Neural progenitor cell (in vitro differentiated cells): ENCODE measurements at regions not wholly inside any gene's neighbourhood (a gene's known extent, or its start where the extent isn't known, plus 50 kb on each side); places are given as distances from the start of the nearest gene placed in this dataset.

ENCODE experiments used
- DNase-seq: peaks from one replicate; pipeline ENCODE4 v3.0.0-alpha.2; 2016; ENCODE audit warnings: low spot score
- H2AFZ ChIP-seq: fragments of 200-600 bp; sonication (generic); replicated peaks from 2 replicates; pipeline ENCODE4 v1.6.1; 2016; ENCODE audit warnings: antibody characterized with exemption
- H3F3A ChIP-seq: fragments of 200-600 bp; sonication (generic); 2 replicates; pipeline ENCODE4 v1.6.1; 2016; ENCODE audit warnings: antibody characterized with exemption, low read depth
- H3K27ac ChIP-seq: fragments of 200-600 bp; sonication (generic); 2 replicates; pipeline ENCODE4 v1.5.1; 2016; ENCODE audit warnings: mild to moderate bottlenecking
- H3K27me3 ChIP-seq: fragments of 200-600 bp; sonication (generic); 2 replicates; pipeline ENCODE4 v1.6.1; 2016; ENCODE audit warnings: mild to moderate bottlenecking, moderate library complexity
- H3K36me3 ChIP-seq: fragments of 200-600 bp; sonication (generic); 2 replicates; pipeline ENCODE4 v1.5.1; 2016
- H3K4me1 ChIP-seq: fragments of 200-600 bp; sonication (generic); 2 replicates; pipeline ENCODE4 v1.6.1; 2016; ENCODE audit warnings: mixed run types
- H3K4me2 ChIP-seq: fragments of 200-600 bp; sonication (generic); 2 replicates; pipeline ENCODE4 v1.6.1; 2016
- H3K4me3 ChIP-seq: fragments of 200-600 bp; sonication (generic); 2 replicates; pipeline ENCODE4 v1.5.1; 2016
- H3K79me2 ChIP-seq: fragments of 200-600 bp; sonication (generic); 2 replicates; pipeline ENCODE4 v1.6.1; 2016; ENCODE audit warnings: low read depth
- H3K9ac ChIP-seq: fragments of 200-600 bp; sonication (generic); 2 replicates; pipeline ENCODE4 v1.6.1; 2016
- H3K9me3 ChIP-seq: fragments of 200-600 bp; sonication (generic); 2 replicates; pipeline ENCODE4 v1.5.1; 2016; ENCODE audit warnings: low read depth
- H4K20me1 ChIP-seq: fragments of 200-600 bp; sonication (generic); 2 replicates; pipeline ENCODE4 v1.6.1; 2016; ENCODE audit warnings: low read depth
- H3K27ac Mint-ChIP-seq: 3 replicates; pipeline ENCODE4 v1.8.0; 2021; ENCODE audit warnings: mixed read lengths
- H3K27me3 Mint-ChIP-seq: 2 replicates; pipeline ENCODE4 v1.8.0; 2022; ENCODE audit warnings: low read depth, mild to moderate bottlenecking, inconsistent platforms, moderate library complexity, mixed read lengths; ENCODE audit not compliant: insufficient read depth
- H3K36me3 Mint-ChIP-seq: 3 replicates; pipeline ENCODE4 v1.8.0; 2021; ENCODE audit warnings: mixed read lengths
- H3K4me1 Mint-ChIP-seq: 3 replicates; pipeline ENCODE4 v1.8.0; 2021; ENCODE audit warnings: mixed read lengths
- H3K4me3 Mint-ChIP-seq: 3 replicates; pipeline ENCODE4 v1.8.0; 2021; ENCODE audit warnings: mild to moderate bottlenecking, moderate library complexity, mixed read lengths
- H3K9me3 Mint-ChIP-seq: 3 replicates; pipeline ENCODE4 v1.8.0; 2020; ENCODE audit warnings: mixed read lengths
- EZH2 ChIP-seq: fragments of 200-600 bp; sonication (generic); IDR thresholded peaks from 2 replicates; pipeline ENCODE4 v1.6.1; 2017; ENCODE audit warnings: antibody characterized with exemption, mild to moderate bottlenecking, moderate library complexity
- EZH2phosphoT487 ChIP-seq: fragments of 200-600 bp; sonication (generic); IDR thresholded peaks from 2 replicates; pipeline ENCODE4 v1.6.1; 2017; ENCODE audit warnings: antibody characterized with exemption
- TF ChIP-seq, protein P1 (sequence below): fragments of 200-600 bp; sonication (generic); IDR thresholded peaks from 2 replicates; pipeline ENCODE4 v1.5.1; 2017; ENCODE audit warnings: antibody characterized with exemption, mild to moderate bottlenecking

DNA sequence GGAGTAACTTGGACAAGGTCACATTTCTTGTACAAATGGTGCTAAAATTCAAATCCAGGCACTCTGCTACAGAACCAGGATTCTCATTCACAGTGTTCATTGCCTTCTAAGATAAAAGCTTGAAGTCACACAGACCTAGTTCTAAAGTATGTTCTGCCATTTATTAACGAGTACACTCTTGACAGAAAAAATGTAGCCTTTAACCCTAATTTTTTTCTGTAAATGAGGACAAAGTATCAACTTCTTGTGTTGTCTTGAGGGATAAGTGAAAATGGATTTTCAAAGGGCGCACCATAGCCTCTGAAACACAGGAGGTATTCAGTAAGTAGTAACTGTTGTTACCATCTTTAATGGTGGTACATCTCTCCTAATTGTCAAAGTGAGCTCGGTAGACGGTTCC, 379.8 kb upstream of the FLRT2 start:
- Mint-ChIP-seq H3K4me1 (peaks cover 13% of the 10 kb centered on the region), H3K27me3 (no peaks in the 10 kb centered on the region), H3K9me3 (no peaks in the 10 kb centered on the region), H3K4me3 (no peak overlapping the region), H3K36me3 (no peaks in the 10 kb centered on the region), H3K27ac (no peak overlapping the region)
- TF ChIP-seq, protein P1, sequence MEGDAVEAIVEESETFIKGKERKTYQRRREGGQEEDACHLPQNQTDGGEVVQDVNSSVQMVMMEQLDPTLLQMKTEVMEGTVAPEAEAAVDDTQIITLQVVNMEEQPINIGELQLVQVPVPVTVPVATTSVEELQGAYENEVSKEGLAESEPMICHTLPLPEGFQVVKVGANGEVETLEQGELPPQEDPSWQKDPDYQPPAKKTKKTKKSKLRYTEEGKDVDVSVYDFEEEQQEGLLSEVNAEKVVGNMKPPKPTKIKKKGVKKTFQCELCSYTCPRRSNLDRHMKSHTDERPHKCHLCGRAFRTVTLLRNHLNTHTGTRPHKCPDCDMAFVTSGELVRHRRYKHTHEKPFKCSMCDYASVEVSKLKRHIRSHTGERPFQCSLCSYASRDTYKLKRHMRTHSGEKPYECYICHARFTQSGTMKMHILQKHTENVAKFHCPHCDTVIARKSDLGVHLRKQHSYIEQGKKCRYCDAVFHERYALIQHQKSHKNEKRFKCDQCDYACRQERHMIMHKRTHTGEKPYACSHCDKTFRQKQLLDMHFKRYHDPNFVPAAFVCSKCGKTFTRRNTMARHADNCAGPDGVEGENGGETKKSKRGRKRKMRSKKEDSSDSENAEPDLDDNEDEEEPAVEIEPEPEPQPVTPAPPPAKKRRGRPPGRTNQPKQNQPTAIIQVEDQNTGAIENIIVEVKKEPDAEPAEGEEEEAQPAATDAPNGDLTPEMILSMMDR, result no peak
- no peak for TF ChIP-seq EZH2phosphoT487
- no peak for TF ChIP-seq EZH2
- no peak overlapping the region for H3K9ac ChIP-seq
- H3K4me1 ChIP-seq, result peaks cover 5% of the 10 kb centered on the region
- no peak overlapping the region for H3K4me3 ChIP-seq
- no peaks in the 10 kb centered on the region for H3K9me3 ChIP-seq
- H3K36me3 ChIP-seq, result no peaks in the 10 kb centered on the region
- H3F3A ChIP-seq, result no peaks in the 10 kb centered on the region
- H3K27me3 ChIP-seq, result no peaks in the 10 kb centered on the region
- H2AFZ ChIP-seq, result no peak overlapping the region
- no peak overlapping the region for H3K27ac ChIP-seq
- no peaks in the 10 kb centered on the region for H3K79me2 ChIP-seq
- H4K20me1 ChIP-seq, result no peaks in the 10 kb centered on the region
- no peak for DNase-seq
- H3K4me2 ChIP-seq, result no peak overlapping the region

DNA sequence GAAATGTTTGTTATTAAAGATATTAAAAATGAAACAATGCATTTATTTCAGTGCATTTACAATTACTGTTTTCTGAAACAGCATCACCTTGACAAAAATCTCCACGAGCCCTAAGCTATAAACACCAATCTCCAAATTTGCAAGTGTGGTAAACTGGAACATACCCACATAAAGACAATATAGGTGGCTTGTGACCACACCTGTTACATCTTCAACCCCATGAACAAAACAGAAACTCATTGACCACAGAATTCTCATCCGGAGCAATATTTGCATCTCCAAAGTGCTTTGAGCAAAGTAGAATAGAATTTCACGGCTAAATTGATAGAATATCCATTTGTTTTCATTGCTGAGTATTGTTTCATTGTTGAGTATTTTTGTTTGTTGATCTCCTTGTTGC, 375.2 kb upstream of the FLRT2 start:
- Mint-ChIP-seq H3K9me3 (no peaks in the 10 kb centered on the region), H3K36me3 (no peaks in the 10 kb centered on the region), H3K4me1 (no peaks in the 10 kb centered on the region), H3K27me3 (no peaks in the 10 kb centered on the region), H3K4me3 (no peak overlapping the region), H3K27ac (no peak overlapping the region)
- no peak overlapping the region for H3K9ac ChIP-seq
- no peak overlapping the region for H3K4me2 ChIP-seq
- no peaks in the 10 kb centered on the region for H4K20me1 ChIP-seq
- no peaks in the 10 kb centered on the region for H3K9me3 ChIP-seq
- H3K4me3 ChIP-seq, result no peak overlapping the region
- no peaks in the 10 kb centered on the region for H3K27me3 ChIP-seq
- no peak overlapping the region for H2AFZ ChIP-seq
- no peaks in the 10 kb centered on the region for H3F3A ChIP-seq
- no peak for DNase-seq
- no peak overlapping the region for H3K27ac ChIP-seq
- no peaks in the 10 kb centered on the region for H3K4me1 ChIP-seq
- TF ChIP-seq, protein P1, result no peak
- TF ChIP-seq EZH2 (no peak), EZH2phosphoT487 (no peak)
- H3K36me3 ChIP-seq, result no peaks in the 10 kb centered on the region
- H3K79me2 ChIP-seq, result no peaks in the 10 kb centered on the region

DNA sequence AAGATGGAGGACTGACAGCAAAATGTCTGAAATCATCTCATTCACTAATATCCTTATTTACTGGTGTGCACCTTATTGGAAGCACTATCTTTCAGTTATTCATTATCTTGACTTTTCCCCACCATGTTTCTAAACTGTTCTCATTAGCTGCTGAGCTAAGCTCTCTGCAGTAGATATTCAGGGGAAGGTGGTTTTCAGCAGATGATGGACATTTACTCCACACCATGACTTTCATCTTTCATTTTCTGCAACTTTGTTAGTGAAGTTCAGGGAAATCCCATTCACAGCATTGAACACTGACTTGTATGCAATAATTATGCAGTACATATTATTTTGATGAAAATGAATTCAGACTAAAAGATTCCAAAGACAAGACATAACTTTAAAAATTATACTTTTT, 373.6 kb upstream of the FLRT2 start:
- H3K27ac ChIP-seq, result no peak overlapping the region
- H3K4me1 ChIP-seq, result no peaks in the 10 kb centered on the region
- H2AFZ ChIP-seq, result no peak overlapping the region

DNA sequence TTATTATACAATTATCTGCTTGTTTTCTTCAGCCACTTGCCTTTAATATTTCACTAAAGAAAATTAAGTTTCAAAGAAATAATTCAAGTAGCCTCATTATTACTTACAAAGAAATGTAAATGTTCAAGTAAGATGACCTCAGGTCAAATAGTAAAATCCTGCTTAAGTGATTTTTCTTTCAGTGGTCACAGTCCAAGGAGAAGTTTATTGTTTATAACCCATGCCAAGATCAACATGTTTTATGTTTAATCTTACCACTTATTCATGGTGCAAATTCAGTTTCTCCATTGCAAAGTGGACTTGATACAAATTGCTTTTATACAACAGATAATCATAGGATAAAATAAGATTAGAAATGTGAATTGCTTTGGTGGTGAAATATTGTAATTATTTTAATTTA, 370.2 kb upstream of the FLRT2 start:
- TF ChIP-seq EZH2, result no peak
- TF ChIP-seq, protein P1, result no peak
- no peak for TF ChIP-seq EZH2phosphoT487
- no peak for DNase-seq
- Mint-ChIP-seq H3K9me3 (peaks cover 7% of the 10 kb centered on the region), H3K4me1 (no peaks in the 10 kb centered on the region), H3K27me3 (no peaks in the 10 kb centered on the region), H3K36me3 (no peaks in the 10 kb centered on the region), H3K4me3 (no peak overlapping the region), H3K27ac (no peak overlapping the region)
- Histone ChIP-seq H4K20me1 (no peaks in the 10 kb centered on the region), H3K36me3 (no peaks in the 10 kb centered on the region), H3K4me3 (no peak overlapping the region), H3K4me2 (no peak overlapping the region), H3K79me2 (no peaks in the 10 kb centered on the region), H3K4me1 (no peaks in the 10 kb centered on the region), H3F3A (no peaks in the 10 kb centered on the region), H3K9ac (no peak overlapping the region), H2AFZ (no peak overlapping the region), H3K27me3 (no peaks in the 10 kb centered on the region), H3K27ac (no peak overlapping the region), H3K9me3 (no peaks in the 10 kb centered on the region)

More for the DNA sequence above, 373.6 kb upstream of the FLRT2 start:
- Histone ChIP-seq H3K9ac (no peak overlapping the region), H3K9me3 (no peaks in the 10 kb centered on the region), H3K36me3 (no peaks in the 10 kb centered on the region), H3K27me3 (no peaks in the 10 kb centered on the region), H3K4me3 (no peak overlapping the region), H3K79me2 (no peaks in the 10 kb centered on the region), H3K4me2 (no peak overlapping the region), H4K20me1 (no peaks in the 10 kb centered on the region), H3F3A (no peaks in the 10 kb centered on the region)
- Mint-ChIP-seq H3K36me3 (no peaks in the 10 kb centered on the region), H3K9me3 (peaks cover 3% of the 10 kb centered on the region), H3K27me3 (no peaks in the 10 kb centered on the region), H3K4me1 (no peaks in the 10 kb centered on the region), H3K4me3 (no peak overlapping the region), H3K27ac (no peak overlapping the region)
- TF ChIP-seq EZH2, result no peak
- no peak for DNase-seq
